H9 (cell line): ENCODE measurements at regions not wholly inside any gene's neighbourhood (a gene's known extent, or its start where the extent isn't known, plus 50 kb on each side); places are given as distances from the start of the nearest gene placed in this dataset.

ENCODE experiments used
- DNase-seq: peaks from one replicate; pipeline ENCODE4 v3.0.0-alpha.2; 2017
- H2AFZ ChIP-seq: one replicate; pipeline ENCODE4 v1.6.1; 2013; ENCODE audit warnings: mild to moderate bottlenecking, low read length, control low read depth, moderate library complexity
- H2AK5ac ChIP-seq: 2 replicates; pipeline ENCODE4 v1.6.1; 2013; ENCODE audit warnings: low read length, control low read depth, mixed read lengths; ENCODE audit not compliant: insufficient read length
- H2BK120ac ChIP-seq: one replicate; pipeline ENCODE4 v1.6.1; 2013; ENCODE audit warnings: low read depth, mild to moderate bottlenecking, low read length, control low read depth, inconsistent platforms; ENCODE audit not compliant: poor library complexity, severe bottlenecking
- H2BK12ac ChIP-seq: 2 replicates; pipeline ENCODE4 v1.6.1; 2013; ENCODE audit warnings: low read length, control low read depth, mixed read lengths, low read depth; ENCODE audit not compliant: insufficient read length
- H2BK15ac ChIP-seq: 2 replicates; pipeline ENCODE4 v1.6.1; 2013; ENCODE audit warnings: low read depth, low read length, control low read depth
- H2BK20ac ChIP-seq: one replicate; pipeline ENCODE4 v1.6.1; 2013; ENCODE audit warnings: low read depth, mild to moderate bottlenecking, low read length, control low read depth, inconsistent platforms; ENCODE audit not compliant: poor library complexity, severe bottlenecking
- H2BK5ac ChIP-seq: 2 replicates; pipeline ENCODE4 v1.6.1; 2013; ENCODE audit warnings: low read length, control low read depth, mixed read lengths; ENCODE audit not compliant: insufficient read length
- H3K14ac ChIP-seq: 2 replicates; pipeline ENCODE4 v1.6.1; 2013; ENCODE audit warnings: low read length, control low read depth; ENCODE audit not compliant: insufficient read depth
- H3K18ac ChIP-seq: 2 replicates; pipeline ENCODE4 v1.6.1; 2013; ENCODE audit warnings: low read depth, mild to moderate bottlenecking, mixed read lengths, low read length, control low read depth; ENCODE audit not compliant: insufficient read length
- H3K23ac ChIP-seq: 2 replicates; pipeline ENCODE4 v1.6.1; 2013; ENCODE audit warnings: low read length, control low read depth, mixed read lengths, low read depth; ENCODE audit not compliant: insufficient read length
- H3K23me2 ChIP-seq: 2 replicates; pipeline ENCODE4 v1.6.1; 2013; ENCODE audit warnings: low read depth, mild to moderate bottlenecking, mixed read lengths, low read length, control low read depth; ENCODE audit not compliant: insufficient read length, poor library complexity, severe bottlenecking
- H3K27ac ChIP-seq: 2 replicates; pipeline ENCODE4 v1.5.1; 2013; ENCODE audit warnings: low read length, control low read depth, mixed read lengths, low read depth; ENCODE audit not compliant: insufficient read length
- H3K27me3 ChIP-seq: 2 replicates; pipeline ENCODE4 v1.6.1; 2013; ENCODE audit warnings: low read length, control low read depth, inconsistent platforms; ENCODE audit not compliant: insufficient read depth
- H3K4ac ChIP-seq: 2 replicates; pipeline ENCODE4 v1.6.1; 2013; ENCODE audit warnings: low read depth, mild to moderate bottlenecking, control low read depth, inconsistent platforms, low read length, moderate library complexity
- H3K4me1 ChIP-seq: 2 replicates; pipeline ENCODE4 v1.6.1; 2013; ENCODE audit warnings: low read length, control low read depth, inconsistent platforms; ENCODE audit not compliant: insufficient read depth
- H3K4me2 ChIP-seq: 2 replicates; pipeline ENCODE4 v1.6.1; 2013; ENCODE audit warnings: low read length, control low read depth, mixed read lengths; ENCODE audit not compliant: insufficient read length, insufficient read depth
- H3K56ac ChIP-seq: 2 replicates; pipeline ENCODE4 v1.6.1; 2013; ENCODE audit warnings: low read depth, mild to moderate bottlenecking, mixed read lengths, low read length, control low read depth; ENCODE audit not compliant: insufficient read length
- H3K79me1 ChIP-seq: 2 replicates; pipeline ENCODE4 v1.6.1; 2013; ENCODE audit warnings: low read depth, mild to moderate bottlenecking, moderate library complexity, low read length, control low read depth, inconsistent platforms; ENCODE audit not compliant: insufficient read depth, poor library complexity, severe bottlenecking
- H3K79me2 ChIP-seq: 2 replicates; pipeline ENCODE4 v1.6.1; 2013; ENCODE audit warnings: low read length, control low read depth, inconsistent platforms; ENCODE audit not compliant: insufficient read depth
- H3K9ac ChIP-seq: 2 replicates; pipeline ENCODE4 v1.6.1; 2013; ENCODE audit warnings: low read length, control low read depth, mixed read lengths; ENCODE audit not compliant: insufficient read length; ENCODE audit errors: extremely low read depth
- H3K9me3 ChIP-seq: one replicate; pipeline ENCODE4 v1.6.1; 2013; ENCODE audit warnings: low read depth, low read length, inconsistent platforms; ENCODE audit not compliant: control insufficient read depth
- H3T11ph ChIP-seq: one replicate; pipeline ENCODE4 v1.6.1; 2013; ENCODE audit warnings: mild to moderate bottlenecking, low read length, control low read depth, inconsistent platforms
- H4K20me1 ChIP-seq: one replicate; pipeline ENCODE4 v1.6.1; 2013; ENCODE audit not compliant: control insufficient read depth, insufficient read length, insufficient read depth
- H4K5ac ChIP-seq: 2 replicates; pipeline ENCODE4 v1.6.1; 2013; ENCODE audit warnings: low read depth, mild to moderate bottlenecking, mixed read lengths, low read length, control low read depth; ENCODE audit not compliant: insufficient read length
- H4K8ac ChIP-seq: replicated peaks from 2 replicates; pipeline ENCODE4 v1.6.1; 2013; ENCODE audit warnings: low read length, control low read depth, mixed read lengths, low read depth; ENCODE audit not compliant: insufficient read length
- H4K91ac ChIP-seq: 2 replicates; pipeline ENCODE4 v1.6.1; 2013; ENCODE audit warnings: low read depth, mild to moderate bottlenecking, moderate library complexity, mixed read lengths, low read length, control low read depth; ENCODE audit not compliant: insufficient read length
- H3K27ac Mint-ChIP-seq, 3 experiments: 2 replicates in 2 of 3; 3 replicates in 1 of 3; pipeline ENCODE4 v1.8.0; 2020 to 2021; ENCODE audit warnings: mixed read lengths in 3 of 3, mild to moderate bottlenecking in 1 of 3, moderate library complexity in 1 of 3
- H3K27me3 Mint-ChIP-seq: 2 replicates; pipeline ENCODE4 v1.8.0; 2021; ENCODE audit warnings: low read depth, mild to moderate bottlenecking, moderate library complexity, mixed read lengths
- H3K36me3 Mint-ChIP-seq, 3 experiments: 2 replicates in 2 of 3; 3 replicates in 1 of 3; pipeline ENCODE4 v1.8.0; 2020 to 2021; ENCODE audit warnings: low read depth in 3 of 3, mixed read lengths in 3 of 3; ENCODE audit not compliant: insufficient read depth in 1 of 3
- H3K4me1 Mint-ChIP-seq, 2 experiments: 2 replicates each; pipeline ENCODE4 v1.8.0; 2020; ENCODE audit warnings: mixed read lengths in 2 of 2
- H3K4me3 Mint-ChIP-seq, 2 experiments: 2 replicates in 1 of 2; 3 replicates in 1 of 2; pipeline ENCODE4 v1.8.0; 2020 to 2021; ENCODE audit warnings: mild to moderate bottlenecking in 2 of 2, mixed read lengths in 2 of 2, moderate library complexity in 1 of 2
- H3K9me3 Mint-ChIP-seq, 2 experiments: 2 replicates in 1 of 2; 3 replicates in 1 of 2; pipeline ENCODE4 v1.8.0; 2020; ENCODE audit warnings: mild to moderate bottlenecking in 2 of 2, mixed read lengths in 2 of 2, moderate library complexity in 1 of 2
- WGBS: extraction: QIAGEN DNeasy Blood & Tissue Kit; methylation state at CpG from one replicate; pipeline ENCODE4 v1.1.7; 2013; ENCODE audit warnings: missing lambda C conversion rate, low lambda C conversion rate, mixed read lengths; ENCODE audit not compliant: insufficient read length; ENCODE audit errors: extremely low coverage; 5-methylcytosine and 5-hydroxymethylcytosine counted together
- TF ChIP-seq, protein P1 (sequence below): fragments of 200-600 bp; sonication (generic); conservative IDR thresholded peaks from 3 replicates; pipeline ENCODE4 v1.8.0; 2021; ENCODE audit warnings: antibody characterized with exemption, mild to moderate bottlenecking

DNA sequence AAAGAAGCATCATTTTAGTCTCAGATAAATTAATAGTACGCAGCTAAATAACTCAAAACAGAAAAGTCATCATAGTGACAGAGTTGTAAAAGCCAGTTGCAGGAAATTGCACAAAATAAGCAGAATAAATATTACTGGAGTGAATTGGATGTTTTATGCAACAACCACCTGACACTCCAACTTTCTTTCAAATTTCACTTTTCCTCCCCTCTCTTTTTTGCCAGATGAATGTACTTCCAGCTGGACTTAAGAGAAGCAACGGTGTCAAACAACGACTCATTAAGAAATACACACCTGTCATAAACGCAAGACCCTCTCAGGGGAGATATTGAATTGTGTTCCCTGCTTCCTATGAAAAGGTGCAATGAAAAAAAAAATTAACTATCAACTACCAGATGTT lies 120.2 kb upstream of the HCCS start:
- H2BK15ac ChIP-seq: no peak overlapping the region
- H2BK20ac ChIP-seq: no peak overlapping the region
- no peak overlapping the region for H3K27ac Mint-ChIP-seq
- WGBS: no CpG with 5 or more reads among the region's 4 CpGs
- no peak overlapping the region for H2BK5ac ChIP-seq
- DNase-seq: no peak
- H4K20me1 ChIP-seq: no peaks in the 10 kb centered on the region
- no peak overlapping the region for H4K8ac ChIP-seq
- no peaks in the 10 kb centered on the region for H3K79me1 ChIP-seq
- no peak overlapping the region for H4K91ac ChIP-seq
- H3K23me2 ChIP-seq: no peaks in the 10 kb centered on the region
- no peak overlapping the region for H3K14ac ChIP-seq
- peaks cover 50 to 68% of the 10 kb centered on the region in 2 experiments for H3K9me3 Mint-ChIP-seq
- no peak overlapping the region for H3K27ac ChIP-seq
- no peak overlapping the region for H3K56ac ChIP-seq
- no peak overlapping the region for H3K4ac ChIP-seq
- no peaks in the 10 kb centered on the region for H3K36me3 Mint-ChIP-seq
- no peaks in the 10 kb centered on the region for H3K9me3 ChIP-seq
- no peaks in the 10 kb centered on the region; the same call in 1 of the 2 replicates for H3K79me2 ChIP-seq
- H3K4me1 Mint-ChIP-seq: peaks cover 3 to 5% of the 10 kb centered on the region in 2 experiments; a peak in 2 of 4 replicates
- no peaks in the 10 kb centered on the region; the same call in 1 of the 2 replicates for H3K4me1 ChIP-seq
- H4K5ac ChIP-seq: no peak overlapping the region
- H2AK5ac ChIP-seq: no peak overlapping the region
- H3K4me3 Mint-ChIP-seq: no peak overlapping the region
- no peaks in the 10 kb centered on the region for H3K27me3 ChIP-seq
- TF ChIP-seq, protein P1, sequence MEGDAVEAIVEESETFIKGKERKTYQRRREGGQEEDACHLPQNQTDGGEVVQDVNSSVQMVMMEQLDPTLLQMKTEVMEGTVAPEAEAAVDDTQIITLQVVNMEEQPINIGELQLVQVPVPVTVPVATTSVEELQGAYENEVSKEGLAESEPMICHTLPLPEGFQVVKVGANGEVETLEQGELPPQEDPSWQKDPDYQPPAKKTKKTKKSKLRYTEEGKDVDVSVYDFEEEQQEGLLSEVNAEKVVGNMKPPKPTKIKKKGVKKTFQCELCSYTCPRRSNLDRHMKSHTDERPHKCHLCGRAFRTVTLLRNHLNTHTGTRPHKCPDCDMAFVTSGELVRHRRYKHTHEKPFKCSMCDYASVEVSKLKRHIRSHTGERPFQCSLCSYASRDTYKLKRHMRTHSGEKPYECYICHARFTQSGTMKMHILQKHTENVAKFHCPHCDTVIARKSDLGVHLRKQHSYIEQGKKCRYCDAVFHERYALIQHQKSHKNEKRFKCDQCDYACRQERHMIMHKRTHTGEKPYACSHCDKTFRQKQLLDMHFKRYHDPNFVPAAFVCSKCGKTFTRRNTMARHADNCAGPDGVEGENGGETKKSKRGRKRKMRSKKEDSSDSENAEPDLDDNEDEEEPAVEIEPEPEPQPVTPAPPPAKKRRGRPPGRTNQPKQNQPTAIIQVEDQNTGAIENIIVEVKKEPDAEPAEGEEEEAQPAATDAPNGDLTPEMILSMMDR: no peak
- no peak overlapping the region for H2BK120ac ChIP-seq
- H3T11ph ChIP-seq: no peak overlapping the region
- no peak overlapping the region for H2BK12ac ChIP-seq
- no peak overlapping the region for H3K18ac ChIP-seq
- no peak overlapping the region for H3K4me2 ChIP-seq
- no peak overlapping the region for H3K9ac ChIP-seq
- H3K23ac ChIP-seq: no peak overlapping the region
- H2AFZ ChIP-seq: no peak overlapping the region
- no peaks in the 10 kb centered on the region; the same call in 1 of the 2 replicates for H3K27me3 Mint-ChIP-seq
